H1 (cell line): ENCODE measurements at regions not wholly inside any gene's neighbourhood (a gene's known extent, or its start where the extent isn't known, plus 50 kb on each side); places are given as distances from the start of the nearest gene placed in this dataset.

Experiments used
- CTCF ChIA-PET: fragments of 300-600 bp; sonication (Branson Sonifier 250); formaldehyde crosslinking; loops from one replicate; lab custom pipeline; 2021; ENCODE audit not compliant: partially characterized antibody; lab: Charles Lee
- POLR2A ChIA-PET: fragments of 300-600 bp; sonication (Branson Sonifier 250); formaldehyde crosslinking; loops from one replicate; lab custom pipeline; 2021; ENCODE audit warnings: inconsistent platforms; ENCODE audit not compliant: partially characterized antibody; lab: Charles Lee
- DNase-seq, 2 experiments: peaks; one replicate each; pipeline versions ENCODE4 v3.0.0 to v3.0.0-alpha.2; 2010 to 2022; ENCODE audit warnings: low spot score in 2 of 2, low read depth in 1 of 2, mixed read lengths in 1 of 2
- FAIRE-seq: peaks from 2 replicates; lab custom pipeline; 2011; peaks lifted over from hg19 to GRCh38; lab: Jason Lieb, UNC
- H2AFZ ChIP-seq: 2 replicates; pipeline ENCODE4 v1.8.1; 2012; ENCODE audit warnings: low read length, inconsistent platforms
- H2AK5ac ChIP-seq: 2 replicates; pipeline ENCODE4 v1.6.1; 2013; ENCODE audit warnings: low read depth, low read length
- H2BK120ac ChIP-seq: replicated peaks from 2 replicates; pipeline ENCODE3; 2013; ENCODE audit warnings: low read depth, low read length, inconsistent platforms
- H2BK12ac ChIP-seq: 2 replicates; pipeline ENCODE4 v1.6.1; 2013; ENCODE audit warnings: low read depth, low read length
- H2BK15ac ChIP-seq: 2 replicates; pipeline ENCODE4 v1.6.1; 2013; ENCODE audit warnings: low read length
- H2BK20ac ChIP-seq: 2 replicates; pipeline ENCODE4 v1.6.1; 2013; ENCODE audit warnings: low read length
- H2BK5ac ChIP-seq: 2 replicates; pipeline ENCODE4 v1.6.1; 2013; ENCODE audit warnings: low read depth, low read length
- H3K14ac ChIP-seq: 2 replicates; pipeline ENCODE4 v1.6.1; 2013; ENCODE audit warnings: inconsistent platforms; ENCODE audit not compliant: insufficient read length
- H3K18ac ChIP-seq: 2 replicates; pipeline ENCODE4 v1.6.1; 2013; ENCODE audit warnings: low read length; ENCODE audit errors: extremely low read depth
- H3K23ac ChIP-seq: 2 replicates; pipeline ENCODE4 v1.6.1; 2013; ENCODE audit warnings: inconsistent platforms; ENCODE audit not compliant: insufficient read length
- H3K23me2 ChIP-seq: 2 replicates; pipeline ENCODE4 v1.6.1; 2013; ENCODE audit warnings: low read depth, low read length
- H3K27ac ChIP-seq: 2 replicates; pipeline ENCODE4 v1.6.1; 2011; ENCODE audit warnings: low read depth, low read length, inconsistent platforms
- H3K27me3 ChIP-seq, 4 experiments: replicated peaks in 1 of 4; 1 replicate in 1 of 4; 2 replicates in 3 of 4; pipeline versions ENCODE4 v1.6.1 to v1.8.1; 2011 to 2013; ENCODE audit warnings: low read length in 3 of 4, mild to moderate bottlenecking in 3 of 4, inconsistent platforms in 2 of 4, mixed read lengths in 2 of 4, moderate library complexity in 1 of 4; ENCODE audit not compliant: control insufficient read depth in 3 of 4, insufficient read depth in 3 of 4; ENCODE audit errors: extremely low read depth in 1 of 4
- H3K36me3 ChIP-seq, 4 experiments: 2 replicates each; pipeline versions ENCODE4 v1.6.1 to v1.8.1; 2011 to 2013; ENCODE audit warnings: mild to moderate bottlenecking in 4 of 4, low read length in 3 of 4, moderate library complexity in 2 of 4, control low read depth in 1 of 4, inconsistent platforms in 1 of 4; ENCODE audit not compliant: insufficient read depth in 4 of 4, control insufficient read depth in 2 of 4
- H3K4ac ChIP-seq: replicated peaks from 2 replicates; pipeline ENCODE3; 2013; ENCODE audit warnings: low read length, low read depth, mixed read lengths, inconsistent platforms; ENCODE audit not compliant: insufficient read length
- H3K4me1 ChIP-seq, 4 experiments: replicated peaks in 1 of 4; 1 replicate in 1 of 4; 2 replicates in 3 of 4; pipeline versions ENCODE4 v1.6.1 to v1.8.1; 2011 to 2013; ENCODE audit warnings: low read length in 3 of 4, inconsistent platforms in 2 of 4, mixed read lengths in 1 of 4; ENCODE audit not compliant: insufficient read depth in 4 of 4, control insufficient read depth in 3 of 4
- H3K4me2 ChIP-seq, 2 experiments: 2 replicates each; pipeline versions ENCODE4 v1.6.1 to v1.8.1; 2011 to 2013; ENCODE audit warnings: low read depth in 2 of 2, low read length in 2 of 2, control low read depth in 1 of 2, inconsistent platforms in 1 of 2, mild to moderate bottlenecking in 1 of 2; ENCODE audit not compliant: insufficient read depth in 1 of 2
- H3K4me3 ChIP-seq, 4 experiments: fragments of 200-600, 300-600 bp in 1 of 4; sonication (generic), shearing (Covaris generic), sonication (Bioruptor Twin) in 1 of 4; 2 replicates each; pipeline versions ENCODE4 v1.5.1 to v1.8.1; 2011 to 2016; ENCODE audit warnings: low read length in 4 of 4, low read depth in 3 of 4, control low read depth in 2 of 4, inconsistent platforms in 2 of 4, mild to moderate bottlenecking in 2 of 4, mixed read lengths in 1 of 4, moderate library complexity in 1 of 4; ENCODE audit not compliant: insufficient read depth in 2 of 4; ENCODE audit errors: extremely low read depth in 1 of 4
- H3K56ac ChIP-seq: replicated peaks from 2 replicates; pipeline ENCODE3; 2013; ENCODE audit warnings: low read depth, mild to moderate bottlenecking, mixed read lengths, low read length, inconsistent platforms; ENCODE audit not compliant: insufficient read length
- H3K79me1 ChIP-seq: 2 replicates; pipeline ENCODE4 v1.6.1; 2013; ENCODE audit warnings: low read depth, low read length, control low read depth
- H3K79me2 ChIP-seq, 2 experiments: 2 replicates each; pipeline versions ENCODE4 v1.6.1 to v1.8.1; 2012 to 2013; ENCODE audit warnings: low read length in 2 of 2, mild to moderate bottlenecking in 2 of 2, inconsistent platforms in 1 of 2; ENCODE audit not compliant: insufficient read depth in 2 of 2, control insufficient read depth in 1 of 2
- H3K9ac ChIP-seq, 4 experiments: replicated peaks in 1 of 4; 1 replicate in 1 of 4; 2 replicates in 3 of 4; pipeline versions ENCODE4 v1.6.1 to v1.8.1; 2011 to 2013; ENCODE audit warnings: low read depth in 3 of 4, low read length in 3 of 4, control low read depth in 2 of 4, mild to moderate bottlenecking in 2 of 4, moderate library complexity in 2 of 4, inconsistent platforms in 1 of 4; ENCODE audit errors: extremely low read depth in 1 of 4
- H3K9me3 ChIP-seq, 2 experiments: 2 replicates each; pipeline versions ENCODE4 v1.6.1 to v1.8.1; 2012 to 2013; ENCODE audit warnings: mild to moderate bottlenecking in 2 of 2, moderate library complexity in 2 of 2, control low read depth in 1 of 2, inconsistent platforms in 1 of 2, low read depth in 1 of 2, low read length in 1 of 2, mixed read lengths in 1 of 2; ENCODE audit not compliant: insufficient read depth in 2 of 2
- H4K20me1 ChIP-seq, 2 experiments: replicated peaks in 1 of 2; 2 replicates each; pipeline versions ENCODE3 to v1.8.1; 2011 to 2013; ENCODE audit warnings: inconsistent platforms in 2 of 2, low read length in 2 of 2, mild to moderate bottlenecking in 1 of 2; ENCODE audit not compliant: insufficient read depth in 2 of 2, control insufficient read depth in 1 of 2
- H4K5ac ChIP-seq: 2 replicates; pipeline ENCODE4 v1.6.1; 2013; ENCODE audit warnings: low read length, low read depth, mixed read lengths, inconsistent platforms; ENCODE audit not compliant: insufficient read length
- H4K8ac ChIP-seq: 2 replicates; pipeline ENCODE4 v1.8.0; 2013; ENCODE audit warnings: mild to moderate bottlenecking, moderate library complexity, low read length, inconsistent platforms; ENCODE audit not compliant: insufficient read depth; ENCODE audit errors: extremely low read depth
- H4K91ac ChIP-seq: replicated peaks from 2 replicates; pipeline ENCODE3; 2013; ENCODE audit warnings: low read length, mixed read lengths, inconsistent platforms; ENCODE audit not compliant: insufficient read length
- FOSL1 ChIP-seq: IDR thresholded peaks from 2 replicates; pipeline ENCODE4 v1.6.1; 2011; ENCODE audit warnings: mild to moderate bottlenecking, low read depth, low read length, moderate library complexity; ENCODE audit not compliant: insufficient read depth
- GABPA ChIP-seq: IDR thresholded peaks from 2 replicates; pipeline ENCODE4 v1.6.1; 2011; ENCODE audit warnings: mild to moderate bottlenecking, low read length, moderate library complexity, borderline replicate concordance; ENCODE audit not compliant: insufficient read depth
- HDAC2 ChIP-seq, 2 experiments: fragments of 300-600 bp in 1 of 2; sonication (generic) in 1 of 2; IDR thresholded peaks; 2 replicates each; pipeline ENCODE4 v1.6.1; 2011 to 2012; ENCODE audit warnings: low read depth in 2 of 2, low read length in 2 of 2, mild to moderate bottlenecking in 2 of 2, moderate library complexity in 2 of 2, borderline replicate concordance in 1 of 2, inconsistent platforms in 1 of 2
- JUND ChIP-seq: IDR thresholded peaks from 2 replicates; pipeline ENCODE4 v1.6.1; 2011; ENCODE audit warnings: mild to moderate bottlenecking, improper control_type of control experiment, low read length
- KDM5A ChIP-seq: fragments of 200-600 bp; IDR thresholded peaks from 2 replicates; pipeline ENCODE4 v1.7.1; 2012; ENCODE audit warnings: mild to moderate bottlenecking, low read length, inconsistent platforms, mixed read lengths
- PHF8 ChIP-seq: fragments of 200-600 bp; sonication (generic); conservative IDR thresholded peaks from 2 replicates; pipeline ENCODE4 v1.7.1; 2012; ENCODE audit warnings: low read depth, mild to moderate bottlenecking, inconsistent platforms, low read length, moderate library complexity
- POU5F1 ChIP-seq: IDR thresholded peaks from 2 replicates; pipeline ENCODE4 v1.6.1; 2011; ENCODE audit warnings: low read depth, mild to moderate bottlenecking, low read length, moderate library complexity
- RNF2 ChIP-seq: fragments of 200-900, 300-1000 bp; sonication (generic); IDR thresholded peaks from 2 replicates; pipeline ENCODE4 v1.7.1; 2016; ENCODE audit warnings: borderline replicate concordance, low read depth, mild to moderate bottlenecking, antibody characterized with exemption, low read length; ENCODE audit not compliant: poor library complexity, severe bottlenecking; ENCODE audit errors: missing control alignments
- SIRT6 ChIP-seq: IDR thresholded peaks from one replicate; pipeline ENCODE4 v1.7.1; 2012; ENCODE audit warnings: low read length, inconsistent platforms
- SP2 ChIP-seq: IDR thresholded peaks from 2 replicates; pipeline ENCODE4 v1.6.1; 2012; ENCODE audit warnings: mild to moderate bottlenecking, low read length, inconsistent platforms
- SP4 ChIP-seq: IDR thresholded peaks from 2 replicates; pipeline ENCODE4 v1.6.1; 2012; ENCODE audit warnings: low read length, inconsistent platforms
- TCF12 ChIP-seq: IDR thresholded peaks from 2 replicates; pipeline ENCODE4 v1.6.1; 2011; ENCODE audit warnings: low read depth, mild to moderate bottlenecking, low read length
- WGBS, 2 experiments: shearing (Covaris generic) in 1 of 2; methylation state at CpG; one replicate each; pipeline versions ENCODE4 v1.1.6 to v1.1.7; 2013 to 2015; ENCODE audit warnings: low lambda C conversion rate in 2 of 2, mixed read lengths in 2 of 2, inconsistent platforms in 1 of 2, low coverage in 1 of 2, missing lambda C conversion rate in 1 of 2; ENCODE audit not compliant: insufficient replicate concordance in 2 of 2, insufficient coverage in 1 of 2, insufficient read length in 1 of 2; ENCODE audit errors: extremely low coverage in 1 of 2, missing lambda C conversion rate in 1 of 2; 5-methylcytosine and 5-hydroxymethylcytosine counted together

- Histone ChIP-seq H2BK15ac (no peak overlapping the region), H3K9me3 (no peaks in the 10 kb centered on the region; a peak in 1 of 4 replicates), H4K91ac (no peak overlapping the region), H3K14ac (no peak overlapping the region), H2BK5ac (no peak overlapping the region), H3K56ac (no peak overlapping the region), H3K79me1 (no peaks in the 10 kb centered on the region), H4K5ac (no peak overlapping the region), H3K23me2 (no peaks in the 10 kb centered on the region; the same call in 1 of the 2 replicates), H2BK20ac (no peak overlapping the region), H4K20me1 (no peaks in the 10 kb centered on the region), H3K27me3 (no peaks in the 10 kb centered on the region), H3K4ac (no peak overlapping the region), H4K8ac (no peak overlapping the region), H3K36me3 (no peaks in the 10 kb centered on the region), H2BK120ac (no peak overlapping the region), H2BK12ac (no peak overlapping the region), H2AK5ac (no peak overlapping the region), H3K4me3 (no peak overlapping the region), H3K4me2 (no peak overlapping the region), H3K18ac (no peak overlapping the region)
- CTCF ChIA-PET = no interaction called here
- WGBS, 2 experiments = 89% methylated on average over 1 of the region's 1 CpG; no CpG with 5 or more reads in 1 of the 2 experiments
- no peak for DNase-seq
- POLR2A ChIA-PET = no interaction called here
- no peak for TF ChIP-seq FOSL1
- TF ChIP-seq HDAC2 (IDR thresholded peaks at IDR 0.05; ENCODE audit: borderline replicate concordance in 1 of 2, low read depth in 2 of 2, low read length in 2 of 2) = no peak
- no peak for TF ChIP-seq PHF8
- no peak for TF ChIP-seq JUND
- TF ChIP-seq SP2 = no peak
- no peak for TF ChIP-seq GABPA
- no peak for TF ChIP-seq SP4
- no peak for TF ChIP-seq POU5F1
- TF ChIP-seq TCF12 = no peak
- no peak for TF ChIP-seq KDM5A
- no peak for TF ChIP-seq RNF2
- TF ChIP-seq SIRT6 = no peak
- TF ChIP-seq, all 59 proteins: peak for 0
- Histone ChIP-seq H3K23ac (no peak overlapping the region), H3K27ac (no peak overlapping the region), H3K79me2 (no peaks in the 10 kb centered on the region), H3K9ac (no peak overlapping the region), H3K4me1 (peaks cover 0 to 2% (median 1%) of the 10 kb centered on the region in 4 experiments; a peak in 2 of 7 replicates), H2AFZ (no peak overlapping the region)
- FAIRE-seq = no peak
Measured at GRCh38 chr3:78174821-78175220, 1134.9 kb downstream of the ROBO2 start.
